ENCODE measurements at regions not wholly inside any gene's neighbourhood (a gene's known extent, or its start where the extent isn't known, plus 50 kb on each side); places are given as distances from the start of the nearest gene placed in this dataset.

DNA sequence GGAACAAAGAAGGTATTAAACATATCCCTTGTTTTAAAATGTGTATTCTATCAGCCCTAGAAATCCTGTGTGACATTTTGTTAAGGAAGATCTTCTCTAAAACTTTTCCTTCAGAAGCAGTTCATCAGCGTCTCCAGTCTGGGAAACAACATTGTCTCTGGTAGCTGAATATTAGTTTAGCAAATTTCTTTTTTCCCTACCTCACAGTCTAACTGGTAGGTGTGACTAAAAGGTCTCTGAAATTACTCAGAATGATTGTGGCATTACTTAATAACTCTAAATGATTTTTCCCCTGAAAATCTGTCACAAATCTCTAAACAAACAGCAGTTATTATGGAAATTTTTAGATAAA lies 1044.8 kb downstream of the FLRT2 start:
- Histone ChIP-seq H3K36me3 (no peaks in the 10 kb centered on the region), H3K27ac (no peak overlapping the region), H3K4me3 (no peak overlapping the region), H3K27me3 (no peaks in the 10 kb centered on the region), H3K4me1 (no peaks in the 10 kb centered on the region), H3K9me3 (peaks cover 6 to 15% of the 10 kb centered on the region in 2 donors)
- intact Hi-C loops (cut with DNase I; ENCODE audit: low total_unique reads), result no loop called here
- DNase-seq (ENCODE audit: low spot score in 2 of 2), result no peak
- TF ChIP-seq POLR2A (IDR thresholded peaks at IDR 0.05) (no peak), POLR2AphosphoS5 (IDR thresholded peaks at IDR 0.05) (no peak)
- TF ChIP-seq, protein P1, sequence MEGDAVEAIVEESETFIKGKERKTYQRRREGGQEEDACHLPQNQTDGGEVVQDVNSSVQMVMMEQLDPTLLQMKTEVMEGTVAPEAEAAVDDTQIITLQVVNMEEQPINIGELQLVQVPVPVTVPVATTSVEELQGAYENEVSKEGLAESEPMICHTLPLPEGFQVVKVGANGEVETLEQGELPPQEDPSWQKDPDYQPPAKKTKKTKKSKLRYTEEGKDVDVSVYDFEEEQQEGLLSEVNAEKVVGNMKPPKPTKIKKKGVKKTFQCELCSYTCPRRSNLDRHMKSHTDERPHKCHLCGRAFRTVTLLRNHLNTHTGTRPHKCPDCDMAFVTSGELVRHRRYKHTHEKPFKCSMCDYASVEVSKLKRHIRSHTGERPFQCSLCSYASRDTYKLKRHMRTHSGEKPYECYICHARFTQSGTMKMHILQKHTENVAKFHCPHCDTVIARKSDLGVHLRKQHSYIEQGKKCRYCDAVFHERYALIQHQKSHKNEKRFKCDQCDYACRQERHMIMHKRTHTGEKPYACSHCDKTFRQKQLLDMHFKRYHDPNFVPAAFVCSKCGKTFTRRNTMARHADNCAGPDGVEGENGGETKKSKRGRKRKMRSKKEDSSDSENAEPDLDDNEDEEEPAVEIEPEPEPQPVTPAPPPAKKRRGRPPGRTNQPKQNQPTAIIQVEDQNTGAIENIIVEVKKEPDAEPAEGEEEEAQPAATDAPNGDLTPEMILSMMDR (IDR thresholded peaks at IDR 0.05), result no peak

DNA sequence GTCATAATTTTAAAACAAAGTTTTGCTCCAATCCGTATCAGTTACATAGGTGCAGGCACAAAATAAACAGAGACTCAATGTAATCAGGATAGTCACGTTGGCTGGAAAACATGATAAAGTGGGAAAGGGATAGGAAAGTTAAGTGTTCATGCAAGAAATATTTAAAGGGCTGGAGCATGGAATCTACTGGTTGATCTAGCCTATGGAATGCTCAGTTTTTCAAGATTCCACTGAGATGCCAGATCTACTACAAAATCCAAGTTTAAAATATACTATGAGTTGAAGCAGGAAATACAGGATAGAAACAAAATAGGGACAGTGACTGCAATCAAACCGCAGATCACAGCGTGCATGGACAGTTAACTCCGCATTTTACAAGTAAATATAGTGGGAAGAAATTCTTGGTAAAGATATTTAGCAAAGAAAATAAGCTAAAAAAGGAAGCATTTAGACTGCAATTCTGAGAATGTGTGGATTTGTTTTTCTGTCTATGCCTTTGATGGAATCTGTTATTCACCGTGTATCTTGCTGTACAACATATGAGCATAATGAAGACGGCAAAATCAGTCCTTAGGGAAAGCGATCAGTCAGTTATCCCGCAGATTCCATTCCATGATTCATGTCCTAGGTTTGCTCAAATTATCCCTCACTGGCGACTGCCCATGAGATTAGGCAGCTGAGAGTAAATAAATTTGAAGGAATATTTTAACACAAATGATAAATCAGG lies 1044.3 kb downstream of the FLRT2 start:
- intact Hi-C loops (cut with DNase I; ENCODE audit: low total_unique reads), result no loop called here
- Histone ChIP-seq H3K27me3 (no peaks in the 10 kb centered on the region), H3K27ac (no peak overlapping the region), H3K4me1 (no peaks in the 10 kb centered on the region), H3K4me3 (no peak overlapping the region), H3K36me3 (no peaks in the 10 kb centered on the region), H3K9me3 (peaks cover 6 to 16% of the 10 kb centered on the region in 2 donors)
- DNase-seq (ENCODE audit: low spot score in 2 of 2), result no peak
- TF ChIP-seq, protein P1 (IDR thresholded peaks at IDR 0.05), result no peak
- TF ChIP-seq POLR2AphosphoS5 (IDR thresholded peaks at IDR 0.05) (no peak), POLR2A (IDR thresholded peaks at IDR 0.05) (no peak)

DNA sequence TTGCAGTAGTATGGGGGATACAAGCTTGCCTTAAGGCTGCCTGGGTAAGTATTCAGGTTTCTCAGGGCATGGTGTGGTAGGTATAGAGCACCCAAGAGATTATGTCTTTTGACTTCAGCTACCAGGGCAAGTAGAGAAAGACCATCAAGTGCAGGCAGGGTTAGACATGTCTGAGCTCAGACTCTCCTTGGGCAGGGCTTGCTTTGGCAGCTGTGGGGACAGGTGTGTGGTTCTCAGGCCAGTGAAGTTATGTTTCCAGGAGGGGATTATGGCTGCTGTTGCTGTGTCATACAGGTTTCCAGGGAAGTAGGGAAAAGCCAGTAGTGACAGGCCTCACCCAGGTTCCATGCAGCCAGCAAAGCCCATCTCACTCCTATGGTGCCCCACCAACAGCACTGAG lies 1040.4 kb downstream of the FLRT2 start:
- intact Hi-C loops (cut with DNase I; ENCODE audit: low total_unique reads), result no loop called here
- Histone ChIP-seq H3K9me3 (peaks cover 6 to 21% of the 10 kb centered on the region in 2 donors), H3K4me1 (no peaks in the 10 kb centered on the region), H3K27me3 (no peaks in the 10 kb centered on the region), H3K4me3 (no peak overlapping the region), H3K27ac (no peak overlapping the region), H3K36me3 (no peaks in the 10 kb centered on the region)
- TF ChIP-seq, protein P1 (IDR thresholded peaks at IDR 0.05), result no peak
- TF ChIP-seq POLR2A (IDR thresholded peaks at IDR 0.05), result no peak
- no peak for TF ChIP-seq POLR2AphosphoS5 (IDR thresholded peaks at IDR 0.05)
- no peak for DNase-seq (ENCODE audit: low spot score in 2 of 2)

DNA sequence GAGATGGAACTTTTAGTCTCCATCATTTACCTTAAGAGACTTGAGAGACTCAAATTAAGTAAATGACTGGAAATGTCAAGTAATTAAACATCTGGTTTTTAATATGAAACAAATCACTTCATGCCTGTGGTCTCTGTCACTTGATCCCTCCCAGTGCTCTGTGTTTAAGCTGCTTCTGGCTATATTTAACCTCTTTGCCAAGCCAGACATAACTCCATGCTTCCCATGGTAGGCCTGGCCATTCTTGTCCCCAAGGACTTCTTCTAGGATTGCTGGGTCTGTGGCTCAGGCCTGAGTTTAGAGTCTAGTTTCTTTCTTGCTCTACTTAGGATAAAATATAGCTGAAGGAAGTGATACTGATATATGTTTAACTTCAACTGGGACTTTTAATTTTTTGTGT lies 1013.6 kb downstream of the FLRT2 start:
- no peak for TF ChIP-seq POLR2AphosphoS5 (IDR thresholded peaks at IDR 0.05)
- no peak for TF ChIP-seq POLR2A (IDR thresholded peaks at IDR 0.05)
- TF ChIP-seq, protein P1 (IDR thresholded peaks at IDR 0.05), result no peak
- H3K27ac ChIP-seq, result no peak overlapping the region
- intact Hi-C loops (cut with DNase I; ENCODE audit: low total_unique reads), result no loop called here
- no peak overlapping the region for H3K4me3 ChIP-seq
- no peaks in the 10 kb centered on the region for H3K4me1 ChIP-seq
- no peaks in the 10 kb centered on the region for H3K27me3 ChIP-seq
- DNase-seq (ENCODE audit: low spot score in 2 of 2), result no peak
- no peaks in the 10 kb centered on the region for H3K36me3 ChIP-seq
- no peaks in the 10 kb centered on the region for H3K9me3 ChIP-seq

DNA sequence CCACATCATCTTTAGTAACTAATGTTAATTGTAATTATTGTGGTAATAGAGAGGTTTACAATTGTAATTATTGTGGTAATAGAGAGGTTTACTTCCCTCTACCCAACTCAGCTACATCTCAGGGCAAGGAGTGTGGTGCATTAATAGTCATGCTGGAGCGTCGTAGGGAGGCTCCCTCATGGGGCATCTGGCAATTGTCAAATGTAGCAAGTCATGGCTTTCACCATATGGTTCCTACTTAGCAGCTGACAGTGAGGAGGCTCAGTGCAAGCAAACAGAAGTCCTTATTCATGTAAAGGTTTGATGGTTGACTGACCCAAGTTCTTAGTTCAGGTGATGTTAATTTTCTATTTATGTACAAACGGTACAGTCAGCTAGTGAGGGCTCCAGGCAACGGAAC lies 1012.0 kb downstream of the FLRT2 start:
- H3K27ac ChIP-seq, result no peak overlapping the region
- intact Hi-C loops (cut with DNase I; ENCODE audit: low total_unique reads), result no loop called here
- H3K36me3 ChIP-seq, result no peaks in the 10 kb centered on the region

More for the DNA sequence above, 1012.0 kb downstream of the FLRT2 start:
- Histone ChIP-seq H3K9me3 (no peaks in the 10 kb centered on the region), H3K4me1 (no peaks in the 10 kb centered on the region), H3K4me3 (no peak overlapping the region), H3K27me3 (no peaks in the 10 kb centered on the region)
- no peak for DNase-seq (ENCODE audit: low spot score in 2 of 2)
- no peak for TF ChIP-seq POLR2A (IDR thresholded peaks at IDR 0.05)
- TF ChIP-seq POLR2AphosphoS5 (IDR thresholded peaks at IDR 0.05), result no peak
- TF ChIP-seq, protein P1 (IDR thresholded peaks at IDR 0.05), result no peak

All from breast epithelium (tissue), 4 donors.